GM20000 (cell line): ENCODE measurements at regions not wholly inside any gene's neighbourhood (a gene's known extent, or its start where the extent isn't known, plus 50 kb on each side); places are given as distances from the start of the nearest gene placed in this dataset.
"Not testable (repeated sequence)": the region's sequence is repeated elsewhere in the genome, so short reads cannot be mapped to it uniquely, and the experiment has no call there.

Experiments used
- DNase-seq: peaks from one replicate; pipeline ENCODE4 v3.0.0; 2012; ENCODE audit warnings: low spot score
- CTCF ChIP-seq: IDR thresholded peaks from 2 replicates; pipeline ENCODE4 v1.5.1; 2012; ENCODE audit warnings: mild to moderate bottlenecking, control low read depth; ENCODE audit errors: extremely low read depth, missing control alignments

- DNase-seq: no peak
- TF ChIP-seq CTCF: no peak
Measured at GRCh38 chr10:78337646-78338391, 304.2 kb downstream of the RPS24 start.

GRCh38 chr10:78338717-78339116 is 305.1 kb downstream of the RPS24 start:
- TF ChIP-seq CTCF: no peak
- no peak for DNase-seq

- no peak for TF ChIP-seq CTCF
- no peak for DNase-seq
Measured at GRCh38 chr10:78339251-78339650, 305.6 kb downstream of the RPS24 start.

- no peak for TF ChIP-seq CTCF
- no peak for DNase-seq
Measured at GRCh38 chr10:78341953-78342614, 308.4 kb downstream of the RPS24 start.

- TF ChIP-seq CTCF: no peak
Measured at GRCh38 chr10:78342827-78343653, 309.4 kb downstream of the RPS24 start.

GRCh38 chr10:78344257-78344656 is 310.6 kb downstream of the RPS24 start:
- DNase-seq: not testable (repeated sequence)

More at GRCh38 chr10:78342827-78343653, 309.4 kb downstream of the RPS24 start:
- no peak for DNase-seq

- not testable (repeated sequence) for DNase-seq
Measured at GRCh38 chr10:78345515-78345914, 311.9 kb downstream of the RPS24 start.

GRCh38 chr10:78346721-78347120 is 313.1 kb downstream of the RPS24 start:
- DNase-seq: no peak
- no peak for TF ChIP-seq CTCF
